ENCODE measurements at regions not wholly inside any gene's neighbourhood (a gene's known extent, or its start where the extent isn't known, plus 50 kb on each side); places are given as distances from the start of the nearest gene placed in this dataset.

DNA sequence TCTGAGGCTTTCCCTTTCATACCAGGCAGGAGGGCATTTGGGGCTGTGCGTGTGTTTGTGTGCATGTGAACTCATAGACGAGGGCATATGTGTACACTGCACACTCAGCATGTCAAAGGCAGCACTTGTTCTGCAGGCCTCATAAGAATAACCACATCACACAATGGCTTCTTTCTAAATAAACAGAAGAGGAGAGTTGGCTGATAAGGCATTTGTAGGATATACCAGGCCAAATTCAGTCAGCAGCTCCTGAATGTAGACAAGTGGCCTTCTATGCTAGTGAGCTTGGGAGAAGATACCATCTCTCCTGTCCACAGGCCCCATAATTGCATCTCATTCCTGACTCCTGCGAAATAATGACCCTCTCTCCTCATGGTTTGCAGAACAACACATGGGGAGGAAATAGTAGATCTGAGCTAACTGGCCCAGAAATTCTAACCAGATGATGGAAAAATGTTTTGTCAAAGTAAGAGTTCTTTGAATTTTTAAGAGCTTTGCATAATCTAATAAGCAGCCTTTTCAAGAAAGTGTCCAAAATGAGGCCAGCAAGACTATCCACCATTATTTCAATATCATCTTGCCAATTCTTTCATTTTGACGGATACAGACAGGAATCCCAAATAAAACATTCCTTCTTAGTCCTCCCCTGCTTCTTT lies 60.5 kb upstream of the GAS1 start:
- Histone ChIP-seq H3K4me1 (no peaks in the 10 kb centered on the region), H3K36me3 (no peaks in the 10 kb centered on the region), H3K4me3 (no peak overlapping the region), H3K9me3 (no peaks in the 10 kb centered on the region), H3K9ac (ENCODE audit: low read depth in 2 of 2, low read length in 2 of 2) (no peak overlapping the region), H3K27ac (no peak overlapping the region), H3K27me3 (no peaks in the 10 kb centered on the region)
- intact Hi-C loops (cut with DNase I), result no loop called here
- TF ChIP-seq, protein P1, sequence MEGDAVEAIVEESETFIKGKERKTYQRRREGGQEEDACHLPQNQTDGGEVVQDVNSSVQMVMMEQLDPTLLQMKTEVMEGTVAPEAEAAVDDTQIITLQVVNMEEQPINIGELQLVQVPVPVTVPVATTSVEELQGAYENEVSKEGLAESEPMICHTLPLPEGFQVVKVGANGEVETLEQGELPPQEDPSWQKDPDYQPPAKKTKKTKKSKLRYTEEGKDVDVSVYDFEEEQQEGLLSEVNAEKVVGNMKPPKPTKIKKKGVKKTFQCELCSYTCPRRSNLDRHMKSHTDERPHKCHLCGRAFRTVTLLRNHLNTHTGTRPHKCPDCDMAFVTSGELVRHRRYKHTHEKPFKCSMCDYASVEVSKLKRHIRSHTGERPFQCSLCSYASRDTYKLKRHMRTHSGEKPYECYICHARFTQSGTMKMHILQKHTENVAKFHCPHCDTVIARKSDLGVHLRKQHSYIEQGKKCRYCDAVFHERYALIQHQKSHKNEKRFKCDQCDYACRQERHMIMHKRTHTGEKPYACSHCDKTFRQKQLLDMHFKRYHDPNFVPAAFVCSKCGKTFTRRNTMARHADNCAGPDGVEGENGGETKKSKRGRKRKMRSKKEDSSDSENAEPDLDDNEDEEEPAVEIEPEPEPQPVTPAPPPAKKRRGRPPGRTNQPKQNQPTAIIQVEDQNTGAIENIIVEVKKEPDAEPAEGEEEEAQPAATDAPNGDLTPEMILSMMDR (IDR thresholded peaks at IDR 0.05), result no peak
- no peak for DNase-seq

- no peaks in the 10 kb centered on the region for H3K4me1 ChIP-seq
- no peak for DNase-seq
- TF ChIP-seq, protein P1 (IDR thresholded peaks at IDR 0.05), result no peak
- no peaks in the 10 kb centered on the region for H3K9me3 ChIP-seq
- no peak overlapping the region for H3K27ac ChIP-seq
- H3K36me3 ChIP-seq, result no peaks in the 10 kb centered on the region
- no peak overlapping the region for H3K9ac ChIP-seq (ENCODE audit: low read depth in 2 of 2, low read length in 2 of 2)
- no peaks in the 10 kb centered on the region for H3K27me3 ChIP-seq
- intact Hi-C loops (cut with DNase I), result no loop called here
- no peak overlapping the region for H3K4me3 ChIP-seq
These were observed 61.4 kb upstream of the GAS1 start for GRCh38 chr9:87008667-87009066.

DNA sequence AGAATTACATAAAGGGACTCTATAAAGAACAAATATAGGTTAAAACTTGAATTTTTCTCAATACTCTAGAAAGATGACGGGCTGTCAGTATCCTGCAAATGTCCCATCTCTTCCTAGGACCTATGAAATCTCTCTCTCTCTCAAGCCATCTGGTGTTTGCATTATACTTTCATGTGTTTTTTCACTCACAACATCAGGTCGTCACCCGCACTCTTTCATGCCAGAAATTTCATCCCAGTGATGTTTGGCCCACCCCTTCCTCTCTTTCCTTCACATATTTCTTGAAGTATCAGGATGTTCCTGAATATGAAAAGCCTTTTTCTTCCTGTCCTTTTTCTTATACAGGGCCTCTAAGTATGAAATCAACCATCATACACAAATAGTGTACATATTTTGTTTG lies 63.3 kb upstream of the GAS1 start:
- TF ChIP-seq, protein P1 (IDR thresholded peaks at IDR 0.05), result no peak
- Histone ChIP-seq H3K9ac (ENCODE audit: low read depth in 2 of 2, low read length in 2 of 2) (no peak overlapping the region), H3K4me1 (no peaks in the 10 kb centered on the region), H3K9me3 (no peaks in the 10 kb centered on the region), H3K4me3 (no peak overlapping the region), H3K36me3 (no peaks in the 10 kb centered on the region), H3K27me3 (no peaks in the 10 kb centered on the region), H3K27ac (no peak overlapping the region)
- DNase-seq, result no peak
- intact Hi-C loops (cut with DNase I), result no loop called here

DNA sequence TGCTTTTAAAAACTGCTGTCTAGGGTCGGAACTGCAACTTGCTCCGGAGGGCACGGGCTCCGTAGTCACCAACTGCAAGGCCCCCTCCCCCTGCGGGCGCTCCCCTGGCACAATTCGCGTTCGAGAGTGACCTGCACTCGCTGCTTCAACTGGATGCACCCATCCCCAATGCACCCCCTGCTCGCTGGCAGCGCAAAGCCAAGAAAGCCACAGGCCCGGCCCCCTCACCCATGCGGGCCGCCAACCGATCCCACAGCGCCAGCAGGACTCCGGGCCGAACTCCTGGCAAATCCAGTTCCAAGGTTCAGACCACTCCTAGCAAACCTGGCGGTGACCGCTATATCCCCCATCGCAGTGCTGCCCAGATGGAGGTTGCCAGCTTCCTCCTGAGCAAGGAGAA lies 64.2 kb upstream of the GAS1 start:
- DNase-seq, result no peak
- H3K9ac ChIP-seq (ENCODE audit: low read depth in 2 of 2, low read length in 2 of 2), result no peak overlapping the region
- TF ChIP-seq, protein P1 (IDR thresholded peaks at IDR 0.05), result no peak
- no peak overlapping the region for H3K27ac ChIP-seq
- no peaks in the 10 kb centered on the region for H3K36me3 ChIP-seq
- H3K27me3 ChIP-seq, result no peaks in the 10 kb centered on the region
- H3K4me1 ChIP-seq, result no peaks in the 10 kb centered on the region
- intact Hi-C loops (cut with DNase I), result no loop called here
- no peaks in the 10 kb centered on the region for H3K9me3 ChIP-seq
- H3K4me3 ChIP-seq, result no peak overlapping the region

DNA sequence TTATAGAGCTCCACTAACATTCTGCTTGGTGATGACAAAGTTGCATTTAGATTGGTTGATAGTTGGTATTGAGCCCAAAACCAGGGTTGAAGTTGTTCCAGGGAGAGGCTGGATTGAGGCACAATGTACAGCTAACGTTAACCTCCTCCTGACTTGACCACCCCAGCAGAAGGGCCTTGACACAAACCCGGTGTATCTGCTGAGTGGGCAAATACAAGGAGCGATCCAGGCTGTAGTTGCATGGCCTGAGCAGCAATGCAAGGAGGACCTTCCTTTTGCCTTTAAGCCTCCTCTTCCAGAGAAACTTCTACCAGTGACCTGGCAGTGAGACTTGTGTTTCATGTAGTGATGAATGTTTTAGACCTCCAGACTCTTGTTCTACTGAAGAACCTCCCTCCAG lies 66.2 kb upstream of the GAS1 start:
- no peak overlapping the region for H3K9ac ChIP-seq (ENCODE audit: low read depth in 2 of 2, low read length in 2 of 2)
- H3K4me1 ChIP-seq, result no peaks in the 10 kb centered on the region
- H3K36me3 ChIP-seq, result no peaks in the 10 kb centered on the region
- TF ChIP-seq, protein P1 (IDR thresholded peaks at IDR 0.05), result no peak
- no peak overlapping the region for H3K4me3 ChIP-seq
- H3K27ac ChIP-seq, result no peak overlapping the region
- intact Hi-C loops (cut with DNase I), result no loop called here
- H3K9me3 ChIP-seq, result no peaks in the 10 kb centered on the region
- H3K27me3 ChIP-seq, result no peaks in the 10 kb centered on the region
- no peak for DNase-seq
